GM12873 (cell line): ENCODE measurements at regions not wholly inside any gene's neighbourhood (a gene's known extent, or its start where the extent isn't known, plus 50 kb on each side); places are given as distances from the start of the nearest gene placed in this dataset.

ENCODE experiments used
- TF ChIP-seq, protein P1 (sequence below): IDR thresholded peaks from 2 replicates; pipeline ENCODE4 v1.5.1; 2012; ENCODE audit warnings: low read depth, mild to moderate bottlenecking, moderate library complexity, low read length, control low read depth; ENCODE audit not compliant: insufficient read depth; ENCODE audit errors: missing control alignments

DNA sequence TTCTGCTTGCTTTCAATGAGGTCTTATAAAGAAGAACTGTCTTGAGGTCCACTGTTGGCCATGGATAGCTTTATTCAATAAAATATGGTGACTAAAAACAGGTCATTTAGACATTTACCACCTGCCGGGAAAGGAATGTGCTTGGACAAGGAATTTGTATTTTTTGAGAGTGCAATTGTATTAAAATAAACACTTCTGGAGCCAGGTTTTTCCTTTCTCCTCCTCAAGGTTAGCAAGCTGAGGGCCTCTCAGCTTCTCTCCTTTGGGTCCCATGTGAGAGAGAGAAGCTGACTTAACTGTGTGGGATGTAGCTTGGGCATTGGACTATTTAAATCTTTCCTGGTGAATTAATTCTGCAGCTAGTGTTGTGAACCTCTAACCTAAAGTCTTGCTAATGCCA is 321.0 kb downstream of the MEIS1 start:
- TF ChIP-seq, protein P1, sequence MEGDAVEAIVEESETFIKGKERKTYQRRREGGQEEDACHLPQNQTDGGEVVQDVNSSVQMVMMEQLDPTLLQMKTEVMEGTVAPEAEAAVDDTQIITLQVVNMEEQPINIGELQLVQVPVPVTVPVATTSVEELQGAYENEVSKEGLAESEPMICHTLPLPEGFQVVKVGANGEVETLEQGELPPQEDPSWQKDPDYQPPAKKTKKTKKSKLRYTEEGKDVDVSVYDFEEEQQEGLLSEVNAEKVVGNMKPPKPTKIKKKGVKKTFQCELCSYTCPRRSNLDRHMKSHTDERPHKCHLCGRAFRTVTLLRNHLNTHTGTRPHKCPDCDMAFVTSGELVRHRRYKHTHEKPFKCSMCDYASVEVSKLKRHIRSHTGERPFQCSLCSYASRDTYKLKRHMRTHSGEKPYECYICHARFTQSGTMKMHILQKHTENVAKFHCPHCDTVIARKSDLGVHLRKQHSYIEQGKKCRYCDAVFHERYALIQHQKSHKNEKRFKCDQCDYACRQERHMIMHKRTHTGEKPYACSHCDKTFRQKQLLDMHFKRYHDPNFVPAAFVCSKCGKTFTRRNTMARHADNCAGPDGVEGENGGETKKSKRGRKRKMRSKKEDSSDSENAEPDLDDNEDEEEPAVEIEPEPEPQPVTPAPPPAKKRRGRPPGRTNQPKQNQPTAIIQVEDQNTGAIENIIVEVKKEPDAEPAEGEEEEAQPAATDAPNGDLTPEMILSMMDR: no peak

DNA sequence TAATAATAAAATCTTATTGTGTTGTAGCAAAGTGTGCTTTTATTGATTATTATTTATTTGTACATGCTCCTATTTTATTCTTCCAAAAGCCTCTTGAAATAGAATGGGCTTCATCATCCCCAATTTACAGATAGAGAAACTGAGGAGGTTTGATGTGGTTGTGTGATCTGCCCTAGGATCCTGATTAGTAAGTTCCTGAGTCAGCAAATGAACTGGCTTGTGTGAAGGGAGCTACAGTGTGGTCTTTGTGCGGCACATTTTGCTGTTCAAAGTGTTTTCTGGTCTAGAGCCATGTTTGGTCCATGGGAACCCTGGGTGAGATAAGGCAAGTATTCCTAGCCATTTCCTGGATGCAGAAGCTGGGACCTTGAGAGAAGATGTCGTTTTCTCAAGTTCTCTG is 326.9 kb downstream of the MEIS1 start:
- TF ChIP-seq, protein P1: no peak

DNA sequence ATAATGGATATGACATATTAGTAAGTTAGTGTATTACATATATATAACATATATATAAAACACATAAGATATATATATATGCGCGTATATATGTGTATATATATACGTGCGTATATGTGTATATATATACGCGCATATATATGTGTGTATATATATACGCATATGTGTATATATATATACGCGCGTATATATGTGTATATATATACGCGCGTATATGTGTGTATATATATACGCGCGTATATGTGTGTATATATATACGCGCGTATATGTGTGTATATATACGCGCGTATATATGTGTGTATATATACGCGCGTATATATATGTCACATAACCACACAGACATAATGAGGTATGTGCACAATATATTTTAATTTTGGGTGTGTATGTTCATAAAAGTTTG is 327.8 kb downstream of the MEIS1 start:
- TF ChIP-seq, protein P1: no peak

- TF ChIP-seq, protein P1: no peak
Measured at GRCh38 chr2:66766582-66766981, 331.7 kb downstream of the MEIS1 start.

GRCh38 chr2:66771359-66771976 is 336.5 kb downstream of the MEIS1 start:
- TF ChIP-seq, protein P1: no peak

DNA sequence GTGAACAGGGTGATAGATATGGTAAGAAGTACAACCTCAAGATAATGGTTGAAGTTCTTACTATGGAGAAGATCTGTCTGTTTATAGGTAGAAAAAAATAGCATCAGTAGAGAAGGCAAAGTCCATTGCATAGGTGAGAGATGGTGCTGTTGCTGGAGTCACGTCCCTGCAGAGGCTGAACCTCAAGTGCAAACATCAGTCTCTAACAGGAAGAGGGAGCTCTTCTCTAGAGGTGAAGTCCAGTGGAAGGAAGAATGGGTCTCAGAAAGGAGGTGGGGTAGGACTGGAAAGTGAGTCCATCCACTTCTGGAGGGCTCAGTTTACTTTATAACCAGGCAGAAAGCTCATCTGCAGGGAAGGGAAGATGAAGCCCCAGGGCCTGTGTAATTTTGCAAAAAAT is 337.7 kb downstream of the MEIS1 start:
- TF ChIP-seq, protein P1: no peak

DNA sequence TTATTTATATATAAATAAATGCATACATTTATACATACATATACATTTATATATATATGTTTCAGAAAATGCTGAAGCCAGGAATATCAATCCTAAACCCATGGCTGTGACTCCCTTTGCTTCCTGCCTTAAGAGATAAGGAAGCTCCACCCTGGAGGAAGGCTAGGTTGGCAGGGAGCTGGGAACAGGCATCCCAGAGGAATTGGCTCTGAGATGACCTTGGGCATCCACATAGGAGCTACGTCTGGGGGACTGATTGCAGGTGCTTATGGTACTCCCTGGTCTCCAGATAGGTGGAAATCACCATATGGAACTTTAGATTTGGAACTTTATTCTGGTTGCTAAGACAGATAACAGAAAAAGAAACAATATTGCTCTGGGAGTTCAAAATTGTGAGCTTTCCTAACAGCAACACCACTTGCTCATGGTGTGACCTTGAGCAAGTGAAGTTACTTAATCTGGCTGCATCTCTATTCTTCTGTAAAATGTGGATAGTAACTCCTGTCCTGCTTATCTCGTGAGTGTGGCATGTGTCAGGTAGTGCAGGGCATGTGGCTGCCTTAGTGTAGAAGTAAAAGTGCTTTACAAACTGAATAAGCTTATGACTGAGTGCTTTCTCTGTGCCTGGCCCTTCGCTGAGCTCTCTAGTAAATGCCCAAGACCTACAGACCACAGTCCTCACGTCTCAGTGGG is 341.0 kb downstream of the MEIS1 start:
- TF ChIP-seq, protein P1: no peak
